HFFc6 (cell line): ENCODE measurements at regions not wholly inside any gene's neighbourhood (a gene's known extent, or its start where the extent isn't known, plus 50 kb on each side); places are given as distances from the start of the nearest gene placed in this dataset.

Experiments
- DNase-seq: peaks from one replicate; pipeline ENCODE4 v3.0.0-alpha.2; 2018
- H3K27ac Mint-ChIP-seq: 2 replicates; pipeline ENCODE4 v1.8.0; 2020; ENCODE audit warnings: mild to moderate bottlenecking, mixed read lengths
- H3K27me3 Mint-ChIP-seq: 2 replicates; pipeline ENCODE4 v1.8.0; 2021; ENCODE audit warnings: mild to moderate bottlenecking, moderate library complexity, mixed read lengths; ENCODE audit not compliant: insufficient read depth
- H3K36me3 Mint-ChIP-seq: 2 replicates; pipeline ENCODE4 v1.8.0; 2021; ENCODE audit warnings: low read depth, mixed read lengths
- H3K4me1 Mint-ChIP-seq: 2 replicates; pipeline ENCODE4 v1.8.0; 2020; ENCODE audit warnings: low read depth, mixed read lengths
- H3K4me3 Mint-ChIP-seq: 2 replicates; pipeline ENCODE4 v1.8.0; 2020; ENCODE audit warnings: mild to moderate bottlenecking, moderate library complexity, mixed read lengths
- H3K9me3 Mint-ChIP-seq: 2 replicates; pipeline ENCODE4 v1.8.0; 2020; ENCODE audit warnings: mild to moderate bottlenecking, mixed read lengths
- TF ChIP-seq, protein P1 (sequence below): fragments of 200-600 bp; sonication (generic); IDR thresholded peaks from 2 replicates; pipeline ENCODE4 v1.5.0; 2021; ENCODE audit warnings: antibody characterized with exemption, mild to moderate bottlenecking

DNA sequence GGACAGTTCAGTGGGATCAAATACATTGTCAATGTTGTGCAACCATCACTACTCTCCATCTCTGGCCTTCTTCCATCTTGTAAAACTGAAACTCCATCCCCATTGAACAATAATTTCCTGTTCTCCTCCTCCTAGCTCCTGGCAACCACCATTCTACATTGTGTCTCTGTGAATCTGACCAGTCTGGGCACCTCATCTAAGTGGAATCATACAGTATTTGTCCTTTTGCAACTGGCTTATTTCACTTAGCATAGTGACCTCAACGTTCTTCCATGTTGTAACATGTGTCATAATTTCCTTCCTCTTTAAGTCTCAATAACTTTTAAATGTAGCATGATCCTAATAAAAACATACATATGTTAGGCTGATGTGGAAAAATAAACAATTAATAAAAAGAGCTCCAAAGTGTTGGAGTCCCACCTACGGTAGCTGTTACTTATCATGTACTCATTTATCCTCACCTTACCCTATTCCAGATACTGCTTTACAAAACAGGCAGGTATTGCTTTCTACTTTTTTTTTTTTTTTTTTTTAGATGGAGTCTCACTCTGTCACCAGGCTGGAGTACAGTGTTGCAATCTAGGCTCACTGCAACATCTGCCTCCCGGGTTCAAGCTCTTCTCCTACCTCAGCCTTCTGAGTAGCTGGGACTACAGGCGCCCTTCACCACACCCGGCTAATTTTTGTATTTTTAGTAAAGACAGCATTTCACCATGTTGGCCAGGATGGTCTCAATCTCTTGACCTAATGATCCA is 91.9 kb downstream of the TNFAIP3 start:
- H3K27ac Mint-ChIP-seq = no peak overlapping the region
- H3K9me3 Mint-ChIP-seq = no peaks in the 10 kb centered on the region; the same call in 1 of the 2 replicates
- H3K4me1 Mint-ChIP-seq = no peaks in the 10 kb centered on the region
- DNase-seq = no peak
- H3K36me3 Mint-ChIP-seq = no peaks in the 10 kb centered on the region
- peaks cover 1% of the 10 kb centered on the region; the same call in 1 of the 2 replicates for H3K27me3 Mint-ChIP-seq
- no peak overlapping the region for H3K4me3 Mint-ChIP-seq
- TF ChIP-seq, protein P1, sequence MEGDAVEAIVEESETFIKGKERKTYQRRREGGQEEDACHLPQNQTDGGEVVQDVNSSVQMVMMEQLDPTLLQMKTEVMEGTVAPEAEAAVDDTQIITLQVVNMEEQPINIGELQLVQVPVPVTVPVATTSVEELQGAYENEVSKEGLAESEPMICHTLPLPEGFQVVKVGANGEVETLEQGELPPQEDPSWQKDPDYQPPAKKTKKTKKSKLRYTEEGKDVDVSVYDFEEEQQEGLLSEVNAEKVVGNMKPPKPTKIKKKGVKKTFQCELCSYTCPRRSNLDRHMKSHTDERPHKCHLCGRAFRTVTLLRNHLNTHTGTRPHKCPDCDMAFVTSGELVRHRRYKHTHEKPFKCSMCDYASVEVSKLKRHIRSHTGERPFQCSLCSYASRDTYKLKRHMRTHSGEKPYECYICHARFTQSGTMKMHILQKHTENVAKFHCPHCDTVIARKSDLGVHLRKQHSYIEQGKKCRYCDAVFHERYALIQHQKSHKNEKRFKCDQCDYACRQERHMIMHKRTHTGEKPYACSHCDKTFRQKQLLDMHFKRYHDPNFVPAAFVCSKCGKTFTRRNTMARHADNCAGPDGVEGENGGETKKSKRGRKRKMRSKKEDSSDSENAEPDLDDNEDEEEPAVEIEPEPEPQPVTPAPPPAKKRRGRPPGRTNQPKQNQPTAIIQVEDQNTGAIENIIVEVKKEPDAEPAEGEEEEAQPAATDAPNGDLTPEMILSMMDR = no peak

DNA sequence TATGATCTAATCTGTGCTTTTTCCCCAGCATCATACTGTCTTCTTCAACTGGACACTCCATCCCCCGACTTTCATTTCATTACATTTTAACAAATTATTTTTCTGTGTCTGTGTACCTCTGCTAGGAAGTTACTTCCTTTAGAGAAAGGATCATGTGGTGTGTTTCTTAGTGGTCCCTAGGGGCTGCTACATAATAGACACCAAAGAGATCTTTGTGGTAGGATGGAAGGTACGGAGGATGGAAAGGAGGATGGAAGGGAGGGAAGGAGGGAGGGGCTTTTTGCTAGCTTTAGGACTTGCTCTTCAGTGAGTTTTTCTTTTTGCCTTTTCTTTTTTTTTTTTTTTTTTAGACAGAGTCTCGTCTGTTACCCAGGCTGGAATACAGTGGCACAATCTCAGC is 95.7 kb downstream of the TNFAIP3 start:
- Mint-ChIP-seq H3K27ac (no peak overlapping the region), H3K27me3 (no peaks in the 10 kb centered on the region), H3K4me3 (no peak overlapping the region), H3K9me3 (no peaks in the 10 kb centered on the region), H3K36me3 (no peaks in the 10 kb centered on the region), H3K4me1 (peaks cover under 1% of the 10 kb centered on the region; the same call in 1 of the 2 replicates)
- TF ChIP-seq, protein P1 = no peak
- no peak for DNase-seq

DNA sequence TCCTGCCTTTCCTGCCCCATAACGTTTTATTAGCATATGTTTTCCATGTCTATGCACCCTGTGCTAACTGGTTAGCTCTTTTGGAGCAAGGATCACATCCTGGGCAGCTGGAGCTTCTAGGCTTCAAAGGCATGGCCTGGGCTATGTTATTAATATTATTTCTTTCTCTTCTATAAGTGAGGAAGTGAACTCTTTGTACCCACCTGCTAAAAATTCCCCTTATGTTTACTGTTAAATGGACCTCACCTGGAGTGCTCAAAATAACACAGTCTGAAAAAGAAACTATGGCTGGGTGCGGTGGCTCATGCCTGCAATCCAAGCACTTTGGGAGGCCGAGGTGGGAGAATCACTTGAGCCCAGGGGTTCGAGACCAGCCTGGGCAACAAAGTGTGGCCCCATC is 97.8 kb downstream of the TNFAIP3 start:
- no peak for DNase-seq
- no peaks in the 10 kb centered on the region for H3K36me3 Mint-ChIP-seq
- no peaks in the 10 kb centered on the region for H3K9me3 Mint-ChIP-seq
- H3K27ac Mint-ChIP-seq = no peak overlapping the region
- no peak overlapping the region for H3K4me3 Mint-ChIP-seq
- peaks cover 6% of the 10 kb centered on the region for H3K27me3 Mint-ChIP-seq
- TF ChIP-seq, protein P1 = no peak
- H3K4me1 Mint-ChIP-seq = peaks cover 17% of the 10 kb centered on the region; the same call in 1 of the 2 replicates

DNA sequence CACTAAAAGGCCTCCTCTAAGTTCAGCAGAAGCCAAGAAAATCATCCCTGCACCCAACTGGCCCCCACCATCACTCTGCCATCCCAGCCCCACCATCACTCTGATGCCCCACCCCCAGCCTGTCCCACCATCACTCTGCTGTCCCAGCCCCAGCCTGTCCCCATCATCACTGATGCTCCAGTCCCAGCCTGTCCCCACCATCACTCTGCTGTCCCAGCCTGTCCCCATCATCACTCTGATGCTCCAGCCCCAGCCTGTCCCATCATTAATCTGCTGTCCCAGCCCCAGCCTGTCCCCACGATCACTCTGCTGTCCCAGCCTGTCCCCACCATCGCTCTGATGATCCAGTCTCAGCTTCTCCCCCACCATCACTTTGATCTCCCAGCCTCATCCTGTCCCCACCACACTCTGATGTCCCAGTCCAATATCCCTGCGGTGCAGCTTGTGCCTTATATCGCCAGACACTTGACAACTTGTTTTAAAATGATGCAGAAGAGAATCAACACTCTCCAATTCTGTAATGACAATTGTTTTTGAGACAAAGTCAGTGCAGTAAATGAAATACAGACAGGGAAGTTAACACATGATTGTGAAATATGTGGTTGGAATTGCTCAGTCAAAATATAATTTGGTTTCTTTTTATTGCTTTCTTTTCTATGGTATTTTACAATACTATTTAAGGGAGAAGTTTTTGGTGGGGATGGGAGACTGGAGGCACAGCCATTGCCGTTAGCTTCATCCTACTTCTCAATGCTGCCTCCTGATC is 100.8 kb downstream of the TNFAIP3 start:
- no peak for DNase-seq
- no peaks in the 10 kb centered on the region for H3K36me3 Mint-ChIP-seq
- peaks cover 17% of the 10 kb centered on the region; the same call in 1 of the 2 replicates for H3K4me1 Mint-ChIP-seq
- no peak overlapping the region for H3K27ac Mint-ChIP-seq
- no peak overlapping the region for H3K4me3 Mint-ChIP-seq
- TF ChIP-seq, protein P1 = no peak
- H3K9me3 Mint-ChIP-seq = no peaks in the 10 kb centered on the region
- H3K27me3 Mint-ChIP-seq = peaks cover 8% of the 10 kb centered on the region

DNA sequence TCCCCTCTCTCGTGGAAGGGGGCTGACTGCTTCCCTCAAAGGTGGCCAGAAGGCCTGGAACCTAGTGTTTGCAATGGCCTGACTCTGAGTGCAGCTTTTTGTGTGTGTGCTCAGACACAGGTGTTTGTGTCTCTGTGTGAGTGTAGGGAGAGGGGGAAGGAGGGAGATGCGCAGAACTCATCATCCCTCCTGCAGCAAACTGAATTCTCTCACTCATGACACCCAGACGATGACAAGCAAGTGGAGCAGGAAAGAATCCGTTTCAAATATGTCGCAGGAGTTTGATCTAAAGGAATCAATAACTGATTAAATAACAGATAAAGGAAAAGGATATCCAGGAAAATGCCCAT is 101.4 kb downstream of the TNFAIP3 start:
- Mint-ChIP-seq H3K36me3 (no peaks in the 10 kb centered on the region), H3K9me3 (no peaks in the 10 kb centered on the region), H3K27me3 (peaks cover 10% of the 10 kb centered on the region), H3K27ac (no peak overlapping the region), H3K4me1 (peaks cover 17% of the 10 kb centered on the region; the same call in 1 of the 2 replicates), H3K4me3 (no peak overlapping the region)
- TF ChIP-seq, protein P1 = no peak
- DNase-seq = no peak
